ENCODE measurements at regions not wholly inside any gene's neighbourhood (a gene's known extent, or its start where the extent isn't known, plus 50 kb on each side); places are given as distances from the start of the nearest gene placed in this dataset.

DNA sequence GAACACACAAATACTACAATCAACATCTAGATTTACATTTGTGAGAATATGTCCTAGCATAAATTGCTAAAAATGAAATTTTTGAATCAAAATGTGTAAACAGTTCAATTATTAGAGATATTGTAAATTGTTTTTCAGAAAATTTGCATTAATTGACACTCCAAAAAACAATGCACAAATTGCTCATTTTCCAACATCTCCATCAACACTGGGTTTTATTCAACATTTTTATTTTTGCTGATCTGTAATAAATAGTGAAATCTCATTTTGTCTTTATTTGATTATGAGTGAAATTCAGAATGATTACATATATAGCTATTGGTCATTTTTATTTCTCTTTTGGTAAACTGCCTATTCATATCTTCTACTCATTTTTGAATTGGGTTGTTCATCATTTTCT, 120.0 kb upstream of the GRIA3 start:
- TF ChIP-seq CTCF (IDR thresholded peaks at IDR 0.05) (no peak), POLR2AphosphoS5 (IDR thresholded peaks at IDR 0.05) (no peak), POLR2A (IDR thresholded peaks at IDR 0.05) (no peak)
